WTC11 (cell line): ENCODE measurements at regions not wholly inside any gene's neighbourhood (a gene's known extent, or its start where the extent isn't known, plus 50 kb on each side); places are given as distances from the start of the nearest gene placed in this dataset.

ENCODE experiments used
- ATAC-seq: fragments of 200-7000 bp; cut with Tn5 transposase; 2 replicates; pipeline ENCODE4 v1.10.0; 2021; ENCODE audit warnings: mild to moderate bottlenecking, moderate library complexity
- CTCF ChIA-PET: fragments of 300-600 bp; sonication (Branson Sonifier 250); formaldehyde crosslinking; loops from one replicate; lab custom pipeline; 2021; ENCODE audit warnings: antibody characterized with exemption; lab: Charles Lee
- POLR2A ChIA-PET: fragments of 350-600 bp; sonication (Branson Sonifier 250); formaldehyde crosslinking; loops from one replicate; lab custom pipeline; 2021; ENCODE audit warnings: antibody characterized with exemption; lab: Charles Lee
- DNase-seq: peaks from one replicate; pipeline ENCODE4 v3.0.0; 2021; ENCODE audit warnings: low spot score
- H3K27ac Mint-ChIP-seq: 2 replicates; pipeline ENCODE4 v1.8.0; 2021; ENCODE audit warnings: mixed read lengths
- H3K27me3 Mint-ChIP-seq: 2 replicates; pipeline ENCODE4 v1.8.0; 2021; ENCODE audit warnings: low read depth, mild to moderate bottlenecking, moderate library complexity, mixed read lengths
- H3K36me3 Mint-ChIP-seq: 2 replicates; pipeline ENCODE4 v1.8.0; 2021; ENCODE audit warnings: mixed read lengths
- H3K4me1 Mint-ChIP-seq: 2 replicates; pipeline ENCODE4 v1.8.0; 2022; ENCODE audit warnings: mixed read lengths
- H3K4me3 Mint-ChIP-seq: 2 replicates; pipeline ENCODE4 v1.8.0; 2021; ENCODE audit warnings: mild to moderate bottlenecking, moderate library complexity, mixed read lengths
- H3K9me3 Mint-ChIP-seq: 2 replicates; pipeline ENCODE4 v1.8.0; 2021; ENCODE audit warnings: mixed read lengths
- ATF1 ChIP-seq: sonication (generic); formaldehyde crosslinking; IDR thresholded peaks from 2 replicates; pipeline ENCODE4 v1.8.1; 2023; ENCODE audit warnings: mild to moderate bottlenecking, moderate library complexity, missing genetic modification reagents
- ATF2 ChIP-seq: sonication (generic); formaldehyde crosslinking; IDR thresholded peaks from 2 replicates; pipeline ENCODE4 v1.8.1; 2022; ENCODE audit warnings: low read depth, missing genetic modification reagents, borderline replicate concordance
- IRF2 ChIP-seq: sonication (generic); formaldehyde crosslinking; IDR thresholded peaks from 2 replicates; pipeline ENCODE4 v1.8.0; 2022; ENCODE audit warnings: low read depth, missing genetic modification reagents, borderline replicate concordance
- JUN ChIP-seq: sonication (generic); formaldehyde crosslinking; IDR thresholded peaks from 2 replicates; pipeline ENCODE4 v1.8.0; 2023; ENCODE audit warnings: mild to moderate bottlenecking, missing genetic modification reagents
- NFE2L1 ChIP-seq: sonication (generic); formaldehyde crosslinking; IDR thresholded peaks from 2 replicates; pipeline ENCODE4 v1.8.1; 2023; ENCODE audit warnings: missing genetic modification reagents
- NFYB ChIP-seq: sonication (generic); formaldehyde crosslinking; conservative IDR thresholded peaks from 2 replicates; pipeline ENCODE4 v1.8.0; 2022; ENCODE audit warnings: low read depth, missing genetic modification reagents
- NR1H2 ChIP-seq: sonication (generic); formaldehyde crosslinking; IDR thresholded peaks from 2 replicates; pipeline ENCODE4 v1.9.0; 2021; ENCODE audit warnings: mild to moderate bottlenecking, moderate library complexity, missing genetic modification reagents
- SMAD4 ChIP-seq: sonication (generic); formaldehyde crosslinking; IDR thresholded peaks from 2 replicates; pipeline ENCODE4 v1.8.0; 2022; ENCODE audit warnings: mild to moderate bottlenecking, missing genetic modification reagents
- SOX15 ChIP-seq: fragments of 250-450 bp; sonication (Bioruptor Pico); IDR thresholded peaks from 2 replicates; pipeline ENCODE4 v1.9.0; 2021; ENCODE audit warnings: mild to moderate bottlenecking
- TF ChIP-seq, protein P1 (sequence below): fragments of 250-450 bp; sonication (Bioruptor Pico); IDR thresholded peaks from 2 replicates; pipeline ENCODE4 v2.1.2; 2022; ENCODE audit warnings: mild to moderate bottlenecking, moderate library complexity
- TF ChIP-seq, protein P2 (sequence below): sonication (generic); formaldehyde crosslinking; conservative IDR thresholded peaks from 2 replicates; pipeline ENCODE4 v1.8.1; 2023; ENCODE audit warnings: mild to moderate bottlenecking, low read depth, missing genetic modification reagents, moderate library complexity
- TF ChIP-seq, protein P3 (sequence below): sonication (generic); formaldehyde crosslinking; IDR thresholded peaks from 2 replicates; pipeline ENCODE4 v1.8.0; 2022; ENCODE audit warnings: missing genetic modification reagents

DNA sequence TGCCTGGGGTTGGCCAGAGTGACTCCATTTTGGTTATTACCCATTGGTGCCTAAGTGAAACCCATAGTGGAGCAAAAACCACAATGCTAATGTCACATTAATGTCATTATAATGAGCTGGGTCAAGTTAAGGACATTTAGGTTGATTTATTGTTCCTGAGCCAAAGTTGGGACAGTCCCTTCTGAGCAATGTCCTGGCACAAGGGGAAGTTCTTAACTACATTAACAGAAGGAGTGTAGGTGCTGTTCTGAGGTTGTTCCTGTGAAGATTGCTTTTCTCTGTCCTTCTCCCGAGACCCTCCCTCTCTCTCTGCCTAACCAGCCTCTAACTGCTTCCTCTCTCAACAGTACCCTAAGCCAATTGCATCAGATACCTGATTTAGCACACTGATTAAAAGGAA, 1956.8 kb upstream of the PCDH10 start:
- Mint-ChIP-seq H3K9me3 (peaks cover 22% of the 10 kb centered on the region), H3K4me3 (no peak overlapping the region), H3K36me3 (peaks cover 13% of the 10 kb centered on the region; the same call in 1 of the 2 replicates), H3K27ac (no peak overlapping the region), H3K27me3 (no peaks in the 10 kb centered on the region), H3K4me1 (peaks cover 2% of the 10 kb centered on the region; the same call in 1 of the 2 replicates)
- POLR2A ChIA-PET: no interaction called here
- no peak for DNase-seq
- no peak for TF ChIP-seq NFYB (CRISPR knock-in tag)
- TF ChIP-seq ATF2 (CRISPR knock-in tag): no peak
- no peak for TF ChIP-seq JUN (CRISPR knock-in tag)
- TF ChIP-seq NFE2L1 (CRISPR knock-in tag): no peak
- TF ChIP-seq, protein P1, sequence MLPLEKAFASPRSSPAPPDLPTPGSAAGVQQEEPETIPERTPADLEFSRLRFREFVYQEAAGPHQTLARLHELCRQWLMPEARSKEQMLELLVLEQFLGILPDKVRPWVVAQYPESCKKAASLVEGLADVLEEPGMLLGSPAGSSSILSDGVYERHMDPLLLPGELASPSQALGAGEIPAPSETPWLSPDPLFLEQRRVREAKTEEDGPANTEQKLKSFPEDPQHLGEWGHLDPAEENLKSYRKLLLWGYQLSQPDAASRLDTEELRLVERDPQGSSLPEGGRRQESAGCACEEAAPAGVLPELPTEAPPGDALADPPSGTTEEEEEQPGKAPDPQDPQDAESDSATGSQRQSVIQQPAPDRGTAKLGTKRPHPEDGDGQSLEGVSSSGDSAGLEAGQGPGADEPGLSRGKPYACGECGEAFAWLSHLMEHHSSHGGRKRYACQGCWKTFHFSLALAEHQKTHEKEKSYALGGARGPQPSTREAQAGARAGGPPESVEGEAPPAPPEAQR (CRISPR knock-in tag): no peak
- TF ChIP-seq, protein P2, sequence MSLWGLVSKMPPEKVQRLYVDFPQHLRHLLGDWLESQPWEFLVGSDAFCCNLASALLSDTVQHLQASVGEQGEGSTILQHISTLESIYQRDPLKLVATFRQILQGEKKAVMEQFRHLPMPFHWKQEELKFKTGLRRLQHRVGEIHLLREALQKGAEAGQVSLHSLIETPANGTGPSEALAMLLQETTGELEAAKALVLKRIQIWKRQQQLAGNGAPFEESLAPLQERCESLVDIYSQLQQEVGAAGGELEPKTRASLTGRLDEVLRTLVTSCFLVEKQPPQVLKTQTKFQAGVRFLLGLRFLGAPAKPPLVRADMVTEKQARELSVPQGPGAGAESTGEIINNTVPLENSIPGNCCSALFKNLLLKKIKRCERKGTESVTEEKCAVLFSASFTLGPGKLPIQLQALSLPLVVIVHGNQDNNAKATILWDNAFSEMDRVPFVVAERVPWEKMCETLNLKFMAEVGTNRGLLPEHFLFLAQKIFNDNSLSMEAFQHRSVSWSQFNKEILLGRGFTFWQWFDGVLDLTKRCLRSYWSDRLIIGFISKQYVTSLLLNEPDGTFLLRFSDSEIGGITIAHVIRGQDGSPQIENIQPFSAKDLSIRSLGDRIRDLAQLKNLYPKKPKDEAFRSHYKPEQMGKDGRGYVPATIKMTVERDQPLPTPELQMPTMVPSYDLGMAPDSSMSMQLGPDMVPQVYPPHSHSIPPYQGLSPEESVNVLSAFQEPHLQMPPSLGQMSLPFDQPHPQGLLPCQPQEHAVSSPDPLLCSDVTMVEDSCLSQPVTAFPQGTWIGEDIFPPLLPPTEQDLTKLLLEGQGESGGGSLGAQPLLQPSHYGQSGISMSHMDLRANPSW (CRISPR knock-in tag): no peak
- TF ChIP-seq ATF1 (CRISPR knock-in tag): no peak
- TF ChIP-seq, protein P3, sequence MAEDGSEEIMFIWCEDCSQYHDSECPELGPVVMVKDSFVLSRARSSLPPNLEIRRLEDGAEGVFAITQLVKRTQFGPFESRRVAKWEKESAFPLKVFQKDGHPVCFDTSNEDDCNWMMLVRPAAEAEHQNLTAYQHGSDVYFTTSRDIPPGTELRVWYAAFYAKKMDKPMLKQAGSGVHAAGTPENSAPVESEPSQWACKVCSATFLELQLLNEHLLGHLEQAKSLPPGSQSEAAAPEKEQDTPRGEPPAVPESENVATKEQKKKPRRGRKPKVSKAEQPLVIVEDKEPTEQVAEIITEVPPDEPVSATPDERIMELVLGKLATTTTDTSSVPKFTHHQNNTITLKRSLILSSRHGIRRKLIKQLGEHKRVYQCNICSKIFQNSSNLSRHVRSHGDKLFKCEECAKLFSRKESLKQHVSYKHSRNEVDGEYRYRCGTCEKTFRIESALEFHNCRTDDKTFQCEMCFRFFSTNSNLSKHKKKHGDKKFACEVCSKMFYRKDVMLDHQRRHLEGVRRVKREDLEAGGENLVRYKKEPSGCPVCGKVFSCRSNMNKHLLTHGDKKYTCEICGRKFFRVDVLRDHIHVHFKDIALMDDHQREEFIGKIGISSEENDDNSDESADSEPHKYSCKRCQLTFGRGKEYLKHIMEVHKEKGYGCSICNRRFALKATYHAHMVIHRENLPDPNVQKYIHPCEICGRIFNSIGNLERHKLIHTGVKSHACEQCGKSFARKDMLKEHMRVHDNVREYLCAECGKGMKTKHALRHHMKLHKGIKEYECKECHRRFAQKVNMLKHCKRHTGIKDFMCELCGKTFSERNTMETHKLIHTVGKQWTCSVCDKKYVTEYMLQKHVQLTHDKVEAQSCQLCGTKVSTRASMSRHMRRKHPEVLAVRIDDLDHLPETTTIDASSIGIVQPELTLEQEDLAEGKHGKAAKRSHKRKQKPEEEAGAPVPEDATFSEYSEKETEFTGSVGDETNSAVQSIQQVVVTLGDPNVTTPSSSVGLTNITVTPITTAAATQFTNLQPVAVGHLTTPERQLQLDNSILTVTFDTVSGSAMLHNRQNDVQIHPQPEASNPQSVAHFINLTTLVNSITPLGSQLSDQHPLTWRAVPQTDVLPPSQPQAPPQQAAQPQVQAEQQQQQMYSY (CRISPR knock-in tag): no peak
- TF ChIP-seq SMAD4 (CRISPR knock-in tag): no peak
- no peak for TF ChIP-seq SOX15 (CRISPR knock-in tag)
- CTCF ChIA-PET: no interaction called here
- no peak for ATAC-seq

DNA sequence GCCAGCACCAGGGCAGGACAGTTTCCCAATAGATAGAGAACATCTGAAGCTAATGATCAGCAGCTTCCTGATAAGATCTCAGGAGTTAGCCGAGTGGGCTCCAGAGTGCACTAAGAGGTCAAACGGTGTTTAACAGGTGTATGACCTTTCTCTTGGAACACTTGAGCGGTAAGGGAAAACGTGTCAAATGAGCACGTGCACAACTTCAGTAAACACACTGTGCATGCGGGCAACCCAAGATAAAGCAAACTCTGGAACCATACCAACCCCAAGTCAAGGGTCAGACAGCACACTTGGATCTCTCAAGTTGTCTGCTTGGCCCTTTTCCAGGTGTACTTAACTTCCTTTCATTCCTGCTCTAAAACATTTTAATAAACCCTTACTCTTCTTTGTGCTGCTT, 1941.5 kb upstream of the PCDH10 start:
- ATAC-seq: no peak
- POLR2A ChIA-PET: no interaction called here
- Mint-ChIP-seq H3K27ac (no peak overlapping the region), H3K27me3 (no peaks in the 10 kb centered on the region), H3K4me3 (no peak overlapping the region), H3K9me3 (peaks cover 12% of the 10 kb centered on the region), H3K4me1 (peaks cover 14% of the 10 kb centered on the region), H3K36me3 (no peaks in the 10 kb centered on the region; the same call in 1 of the 2 replicates)
- TF ChIP-seq, protein P3 (CRISPR knock-in tag): no peak
- TF ChIP-seq IRF2 (no peak), NR1H2 (no peak)
- no peak for DNase-seq
- CTCF ChIA-PET: no interaction called here
